ENCODE measurements at regions not wholly inside any gene's neighbourhood (a gene's known extent, or its start where the extent isn't known, plus 50 kb on each side); places are given as distances from the start of the nearest gene placed in this dataset.

GRCh38 chr2:14774436-14774968, 142.0 kb downstream of the LRATD1 start:
- TF ChIP-seq POLR2A (IDR thresholded peaks at IDR 0.05; ENCODE audit: low read depth, low read length): no peak
- no peak for TF ChIP-seq TAF1 (IDR thresholded peaks at IDR 0.05; ENCODE audit: borderline replicate concordance, low read depth, low read length)

Data from GM12892 (cell line).